Rectal smooth muscle tissue (tissue), 1 donor: ENCODE measurements at regions not wholly inside any gene's neighbourhood (a gene's known extent, or its start where the extent isn't known, plus 50 kb on each side); places are given as distances from the start of the nearest gene placed in this dataset.

Experiments
- H3K27ac ChIP-seq: one replicate; pipeline ENCODE4 v1.7.0; 2013; ENCODE audit warnings: low read depth, low read length, inconsistent platforms
- H3K27me3 ChIP-seq: one replicate; pipeline ENCODE4 v1.7.0; 2013; ENCODE audit warnings: low read length; ENCODE audit not compliant: control insufficient read depth, insufficient read depth
- H3K36me3 ChIP-seq: one replicate; pipeline ENCODE4 v1.7.0; 2013; ENCODE audit warnings: low read length; ENCODE audit not compliant: control insufficient read depth, insufficient read depth
- H3K4me1 ChIP-seq: one replicate; pipeline ENCODE4 v1.7.0; 2013; ENCODE audit warnings: low read length; ENCODE audit not compliant: control insufficient read depth, insufficient read depth
- H3K4me3 ChIP-seq: one replicate; pipeline ENCODE4 v1.7.0; 2013; ENCODE audit warnings: low read length
- H3K9ac ChIP-seq: one replicate; pipeline ENCODE4 v1.7.0; 2013; ENCODE audit warnings: low read length

DNA sequence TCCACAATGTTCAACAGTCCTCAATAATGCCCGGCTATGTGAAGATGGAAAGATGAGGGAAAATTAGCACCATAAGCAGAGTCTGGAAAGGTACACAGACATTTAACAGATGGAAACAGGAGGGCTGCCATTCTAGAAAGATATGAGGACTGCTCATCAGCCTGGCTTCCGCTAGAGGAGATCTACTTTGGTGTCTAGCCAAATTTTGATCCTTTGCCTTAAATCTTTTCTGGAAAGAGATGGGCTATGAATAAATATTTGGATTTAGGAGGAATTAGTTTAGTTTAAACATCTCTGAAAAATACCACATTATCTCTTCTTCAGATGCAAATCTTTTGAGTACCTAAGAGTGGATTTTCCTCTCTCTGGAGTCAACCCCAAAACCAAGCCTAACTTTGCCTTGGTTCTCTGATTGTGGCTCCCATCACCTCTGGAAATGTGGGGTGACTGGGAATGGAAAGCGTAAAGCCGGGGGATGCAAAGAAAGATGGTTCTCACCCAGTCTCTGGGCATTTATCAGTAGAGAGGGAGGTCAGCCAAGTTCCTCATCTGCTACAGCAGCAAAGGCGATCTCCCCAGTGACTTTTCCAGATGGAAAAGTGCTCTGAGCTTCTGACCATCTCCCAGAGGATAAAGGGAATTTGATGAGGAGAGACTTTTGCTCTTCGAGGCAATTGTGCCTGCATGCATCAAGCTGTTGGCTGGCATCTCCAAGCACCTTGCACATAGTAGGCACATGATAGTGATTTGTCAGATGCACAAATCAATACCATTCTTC, 410.6 kb downstream of the ZNF521 start:
- H3K4me1 ChIP-seq, result no peaks in the 10 kb centered on the region
- no peaks in the 10 kb centered on the region for H3K36me3 ChIP-seq
- no peak overlapping the region for H3K9ac ChIP-seq
- no peak overlapping the region for H3K4me3 ChIP-seq
- no peak overlapping the region for H3K27ac ChIP-seq
- H3K27me3 ChIP-seq, result no peaks in the 10 kb centered on the region

DNA sequence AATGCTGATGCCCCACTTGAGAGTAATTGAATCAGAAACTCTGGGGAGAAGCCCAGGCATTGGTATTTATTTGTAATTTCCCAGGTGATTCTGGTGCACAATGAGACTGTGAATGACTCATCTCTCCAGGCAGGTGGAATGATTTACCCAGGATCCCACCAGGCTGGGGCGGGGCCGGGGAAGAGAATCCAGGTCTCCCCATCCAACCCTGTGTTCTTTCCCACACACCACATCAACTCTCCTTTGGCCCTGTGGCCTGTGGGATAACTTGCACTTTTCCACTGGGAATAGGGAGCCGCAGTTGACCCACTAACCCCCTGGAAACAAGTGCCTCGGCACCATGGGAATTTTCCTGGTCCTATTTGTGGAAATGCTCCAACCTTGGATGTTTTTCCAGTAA, 409.8 kb downstream of the ZNF521 start:
- Histone ChIP-seq H3K27ac (no peak overlapping the region), H3K4me3 (no peak overlapping the region), H3K9ac (no peak overlapping the region), H3K36me3 (no peaks in the 10 kb centered on the region), H3K4me1 (no peaks in the 10 kb centered on the region), H3K27me3 (no peaks in the 10 kb centered on the region)

DNA sequence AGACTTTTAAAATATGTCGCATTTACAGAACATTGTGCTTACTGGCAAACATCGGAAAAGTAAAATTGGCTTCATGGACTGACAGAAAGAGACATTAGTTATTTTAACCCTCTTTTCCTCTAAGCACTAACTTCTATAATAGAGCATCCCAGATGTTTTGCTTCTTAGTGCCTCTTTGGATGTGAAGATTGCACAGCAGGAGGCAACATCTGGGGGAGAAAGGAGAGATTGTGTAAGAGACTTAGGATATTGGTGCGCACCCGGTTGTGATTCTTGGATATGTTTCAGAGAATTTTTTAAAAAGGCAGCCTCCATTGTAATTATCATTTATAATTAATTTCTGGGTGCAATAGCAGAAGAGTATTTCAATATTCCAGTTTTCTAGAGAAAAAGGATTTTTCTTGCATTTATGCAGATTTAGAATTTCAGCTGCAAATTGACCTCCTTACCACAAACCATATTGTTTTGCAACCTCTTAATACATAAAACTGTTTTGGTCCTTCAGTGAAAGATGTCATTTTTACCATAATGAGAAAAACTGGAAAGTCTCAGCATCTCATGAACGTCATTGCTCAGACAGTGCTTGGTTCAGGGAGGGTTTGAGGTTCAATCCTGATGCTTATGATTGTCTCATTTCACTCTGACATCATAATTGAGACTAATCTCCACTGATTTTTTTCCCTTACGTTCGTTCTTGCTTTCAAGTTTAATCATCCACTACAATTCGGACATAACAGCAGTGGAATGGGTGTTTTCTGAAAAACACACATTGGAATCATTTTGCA, 404.3 kb downstream of the ZNF521 start:
- H3K36me3 ChIP-seq, result no peaks in the 10 kb centered on the region
- no peaks in the 10 kb centered on the region for H3K27me3 ChIP-seq
- no peak overlapping the region for H3K4me3 ChIP-seq
- H3K9ac ChIP-seq, result no peak overlapping the region
- no peak overlapping the region for H3K27ac ChIP-seq
- no peaks in the 10 kb centered on the region for H3K4me1 ChIP-seq

DNA sequence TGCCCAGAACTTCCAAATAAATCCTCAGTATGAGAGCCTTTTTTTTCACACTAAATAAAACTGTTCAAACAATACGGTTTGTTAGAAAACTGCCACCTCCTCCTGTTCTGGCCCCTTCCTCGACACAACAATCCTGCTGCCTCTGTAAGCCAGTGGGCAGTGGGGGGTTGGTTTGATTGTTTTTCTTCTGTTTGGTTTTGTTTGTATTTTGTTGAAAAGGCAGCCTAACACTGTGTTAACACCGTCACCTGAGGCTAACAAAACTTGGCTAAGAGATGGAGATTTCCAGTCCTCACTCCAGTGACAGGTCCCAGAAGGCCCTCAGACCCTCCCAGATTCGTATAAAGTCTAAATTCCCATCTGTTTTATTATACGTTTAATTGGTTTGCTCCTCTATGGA, 402.1 kb downstream of the ZNF521 start:
- Histone ChIP-seq H3K4me3 (no peak overlapping the region), H3K9ac (no peak overlapping the region), H3K27me3 (no peaks in the 10 kb centered on the region), H3K36me3 (no peaks in the 10 kb centered on the region), H3K4me1 (no peaks in the 10 kb centered on the region), H3K27ac (no peak overlapping the region)

DNA sequence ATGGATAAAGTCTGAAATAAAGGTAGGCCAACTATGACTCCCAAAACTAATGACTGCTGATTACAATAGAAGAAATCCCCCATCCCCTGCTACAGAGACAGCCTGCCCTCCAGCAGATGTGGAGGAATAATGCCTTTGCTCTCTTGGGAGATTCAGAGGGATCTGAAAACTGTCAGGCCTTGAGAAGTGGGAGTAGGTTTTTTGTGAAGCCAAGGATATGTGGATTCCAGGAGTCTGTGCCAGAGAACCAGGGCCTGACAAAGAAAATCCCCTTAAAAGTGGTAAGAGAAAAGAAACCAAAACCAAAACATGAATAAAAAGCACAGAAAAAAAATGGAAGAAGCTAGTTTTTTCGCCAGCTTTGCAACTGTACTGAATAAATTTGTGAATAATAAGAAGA, 397.6 kb downstream of the ZNF521 start:
- Histone ChIP-seq H3K27me3 (no peaks in the 10 kb centered on the region), H3K4me1 (peaks cover 3% of the 10 kb centered on the region), H3K4me3 (no peak overlapping the region), H3K9ac (no peak overlapping the region), H3K27ac (no peak overlapping the region), H3K36me3 (no peaks in the 10 kb centered on the region)

DNA sequence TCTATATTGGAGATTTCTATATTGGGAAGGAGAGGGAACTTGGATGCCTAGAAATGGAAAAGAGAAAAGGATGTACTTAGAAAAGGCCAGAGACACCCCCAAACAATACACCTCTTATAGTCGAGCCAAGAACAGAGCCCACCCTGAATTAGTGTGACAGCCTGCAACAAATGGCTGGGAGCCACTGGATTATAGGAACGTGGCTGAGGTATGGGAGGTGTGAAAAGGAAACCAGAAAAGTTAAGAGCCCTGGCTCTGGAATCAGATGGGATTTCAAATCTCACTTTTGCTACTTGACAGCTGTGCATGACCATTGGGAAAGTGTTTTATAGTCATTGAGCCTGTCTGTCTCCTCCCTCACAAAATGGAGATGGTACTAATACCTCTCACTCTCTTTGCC, 394.0 kb downstream of the ZNF521 start:
- Histone ChIP-seq H3K4me3 (no peak overlapping the region), H3K9ac (no peak overlapping the region), H3K36me3 (no peaks in the 10 kb centered on the region), H3K27me3 (no peaks in the 10 kb centered on the region), H3K27ac (no peak overlapping the region), H3K4me1 (peaks cover 3% of the 10 kb centered on the region)

DNA sequence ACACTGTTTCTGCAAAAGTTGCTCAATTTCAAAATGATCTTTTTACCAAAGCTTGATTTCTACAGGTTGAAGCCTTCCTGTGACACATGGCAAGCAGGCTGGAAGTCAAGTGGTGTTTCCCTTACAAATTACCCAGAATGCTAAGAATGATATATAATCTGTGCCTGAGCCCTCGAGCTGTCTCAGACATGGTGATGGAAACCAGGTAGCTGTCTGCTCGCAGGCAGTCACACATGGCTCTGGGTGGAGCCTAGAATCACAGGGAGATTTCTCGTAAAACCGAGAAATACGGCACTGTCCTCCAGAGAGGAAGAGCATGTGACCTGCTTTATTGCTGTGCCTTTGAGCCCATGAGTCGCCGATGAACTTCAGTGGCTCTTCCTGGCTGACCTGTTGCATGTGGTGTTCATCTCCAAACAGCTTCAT, 392.9 kb downstream of the ZNF521 start:
- H3K4me3 ChIP-seq, result no peak overlapping the region
- H3K4me1 ChIP-seq, result peaks cover 3% of the 10 kb centered on the region
- H3K9ac ChIP-seq, result no peak overlapping the region
- H3K27ac ChIP-seq, result no peak overlapping the region
- no peaks in the 10 kb centered on the region for H3K36me3 ChIP-seq
- H3K27me3 ChIP-seq, result no peaks in the 10 kb centered on the region

DNA sequence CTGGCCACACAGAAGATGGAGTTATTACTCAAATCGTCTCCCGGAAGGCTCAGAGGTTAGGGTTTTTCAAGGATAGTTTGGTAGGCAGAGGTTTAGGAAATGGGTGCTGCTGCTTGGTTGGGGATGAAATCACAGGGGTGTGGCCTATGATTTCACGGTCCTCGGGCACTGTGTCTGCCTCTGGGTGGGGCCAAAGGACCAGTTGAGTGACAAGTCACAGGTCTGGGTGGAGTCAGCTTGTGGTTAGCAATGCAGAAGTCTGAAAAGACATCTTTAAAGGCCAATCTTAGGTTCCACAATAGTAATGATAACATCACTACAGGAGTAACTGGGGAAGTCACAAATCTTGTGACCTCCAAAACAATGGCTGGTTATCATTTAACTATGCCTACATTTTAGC, 387.8 kb downstream of the ZNF521 start:
- no peak overlapping the region for H3K9ac ChIP-seq
- H3K27me3 ChIP-seq, result no peaks in the 10 kb centered on the region
- H3K27ac ChIP-seq, result no peak overlapping the region
- H3K36me3 ChIP-seq, result no peaks in the 10 kb centered on the region
- H3K4me1 ChIP-seq, result no peaks in the 10 kb centered on the region
- no peak overlapping the region for H3K4me3 ChIP-seq

DNA sequence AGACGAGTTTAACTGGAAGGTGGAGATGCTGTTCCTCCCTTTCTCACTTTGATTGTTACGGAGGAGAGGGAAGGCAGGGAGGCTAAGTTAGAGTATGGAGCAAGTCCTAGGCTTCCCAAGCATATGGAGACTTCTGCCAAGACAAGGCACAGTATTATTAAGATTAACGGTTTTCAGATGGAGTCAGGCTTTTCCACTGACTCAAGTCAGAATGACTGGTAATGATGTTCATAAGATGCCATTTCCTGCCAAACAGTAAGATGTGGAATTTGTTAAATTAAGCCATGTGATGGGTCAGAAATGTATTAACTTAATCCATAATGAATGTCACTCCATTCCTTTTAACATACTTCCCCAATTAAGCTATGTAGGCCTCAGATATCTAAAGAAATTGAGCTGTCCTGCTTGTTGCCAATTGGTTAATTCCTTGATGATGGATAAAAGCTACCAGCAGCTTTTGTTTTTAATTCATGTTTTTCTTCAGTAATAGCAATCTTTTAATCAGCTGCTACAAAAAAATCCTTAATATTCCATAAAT, 383.7 kb downstream of the ZNF521 start:
- Histone ChIP-seq H3K9ac (no peak overlapping the region), H3K4me1 (no peaks in the 10 kb centered on the region), H3K27me3 (no peaks in the 10 kb centered on the region), H3K4me3 (no peak overlapping the region), H3K36me3 (no peaks in the 10 kb centered on the region), H3K27ac (no peak overlapping the region)

DNA sequence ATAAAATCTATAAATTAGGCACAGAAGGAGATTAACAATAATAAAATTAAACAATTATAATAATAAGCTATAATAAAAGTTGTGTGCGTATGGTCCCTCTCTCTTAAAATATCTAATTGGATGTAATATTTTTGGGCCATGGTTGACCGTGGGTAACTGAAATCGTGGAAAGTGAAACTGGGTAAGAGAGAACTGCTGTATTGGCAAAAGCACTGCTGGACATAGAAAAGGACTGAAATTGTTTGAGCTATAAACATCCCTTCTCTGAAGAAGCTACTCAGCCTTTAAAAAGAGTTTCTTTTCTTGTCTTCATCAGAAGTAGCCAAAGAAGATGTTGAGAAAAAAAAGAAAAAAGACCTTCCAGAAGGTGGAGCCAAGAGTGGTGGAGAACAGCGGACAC, 379.4 kb downstream of the ZNF521 start:
- no peak overlapping the region for H3K4me3 ChIP-seq
- H3K9ac ChIP-seq, result no peak overlapping the region
- H3K36me3 ChIP-seq, result no peaks in the 10 kb centered on the region
- H3K4me1 ChIP-seq, result no peaks in the 10 kb centered on the region
- H3K27me3 ChIP-seq, result no peaks in the 10 kb centered on the region
- H3K27ac ChIP-seq, result no peak overlapping the region

DNA sequence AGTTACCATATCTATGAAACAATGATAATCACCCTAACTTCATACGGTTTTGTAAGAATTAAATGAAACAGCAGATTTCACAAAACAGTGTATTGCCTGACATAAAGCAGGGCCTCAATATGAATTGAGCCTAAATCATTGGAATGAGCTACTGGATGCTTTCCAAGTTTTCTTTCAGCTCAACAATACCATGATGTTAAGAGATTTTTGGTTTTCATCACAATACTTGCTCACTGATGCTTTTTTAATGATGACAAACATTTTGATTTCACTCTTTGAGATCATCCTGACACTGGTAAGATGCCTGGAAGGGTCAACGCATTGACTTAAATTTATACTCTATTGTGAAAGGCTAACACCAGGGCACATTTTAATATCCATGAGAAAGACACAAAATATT, 377.5 kb downstream of the ZNF521 start:
- no peak overlapping the region for H3K27ac ChIP-seq
- no peak overlapping the region for H3K9ac ChIP-seq
- H3K27me3 ChIP-seq, result no peaks in the 10 kb centered on the region
- H3K36me3 ChIP-seq, result no peaks in the 10 kb centered on the region
- H3K4me1 ChIP-seq, result no peaks in the 10 kb centered on the region
- H3K4me3 ChIP-seq, result no peak overlapping the region

DNA sequence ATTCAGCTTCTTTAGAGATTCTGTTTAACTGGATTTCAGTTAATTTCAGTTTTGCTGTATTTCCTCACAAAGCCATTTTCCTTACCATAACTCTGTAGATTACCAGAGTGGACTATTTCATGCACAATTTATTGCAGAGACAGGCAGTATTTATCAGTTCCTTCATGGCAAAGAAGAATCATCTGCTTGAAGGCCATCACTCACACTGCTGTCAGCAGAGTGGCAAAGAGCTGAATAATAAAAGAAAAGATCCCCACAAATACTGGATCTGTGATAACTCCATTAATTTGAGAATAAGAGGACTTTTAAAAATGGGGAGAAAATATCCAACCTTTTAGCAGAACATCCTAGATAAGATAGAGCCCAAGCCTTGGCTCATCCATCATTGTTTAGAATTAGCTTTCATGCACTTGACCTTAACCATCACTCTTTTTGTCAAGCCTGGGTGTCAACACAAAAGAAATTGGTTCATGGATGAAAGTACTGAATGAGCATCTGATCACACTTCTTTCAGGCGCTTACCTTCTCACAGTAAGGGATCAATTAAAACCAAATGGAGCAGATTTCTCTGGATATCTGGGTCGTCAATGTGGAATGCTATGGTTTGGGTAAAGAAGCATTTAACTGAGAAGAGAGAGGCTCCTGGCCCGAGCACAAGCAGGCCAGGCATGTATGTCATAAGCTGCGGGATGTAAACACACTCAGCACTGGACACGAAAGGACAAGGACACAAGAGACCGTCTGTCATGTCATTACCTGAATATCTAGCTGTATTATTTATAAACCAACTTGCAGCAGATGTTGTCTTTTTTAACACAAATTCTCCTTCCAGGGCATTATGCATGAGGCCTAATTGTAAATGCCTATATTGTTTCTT, 376.2 kb downstream of the ZNF521 start:
- Histone ChIP-seq H3K27me3 (no peaks in the 10 kb centered on the region), H3K4me3 (no peak overlapping the region)

More for the DNA sequence above, 376.2 kb downstream of the ZNF521 start:
- no peak overlapping the region for H3K9ac ChIP-seq
- H3K27ac ChIP-seq, result no peak overlapping the region
- no peaks in the 10 kb centered on the region for H3K36me3 ChIP-seq
- no peaks in the 10 kb centered on the region for H3K4me1 ChIP-seq
